AG10803 (cell line): ENCODE measurements at regions not wholly inside any gene's neighbourhood (a gene's known extent, or its start where the extent isn't known, plus 50 kb on each side); places are given as distances from the start of the nearest gene placed in this dataset.
"Not testable (repeated sequence)": the region's sequence is repeated elsewhere in the genome, so short reads cannot be mapped to it uniquely, and the experiment has no call there.

ENCODE experiments used
- DNase-seq: peaks from one replicate; pipeline ENCODE4 v3.0.0; 2010; ENCODE audit warnings: low read depth
- H3K4me3 ChIP-seq: 2 replicates; pipeline ENCODE4 v1.5.1; 2011; ENCODE audit warnings: mild to moderate bottlenecking, low read length, control low read depth
- TF ChIP-seq, protein P1 (sequence below): conservative IDR thresholded peaks from 2 replicates; pipeline ENCODE4 v1.5.1; 2011; ENCODE audit warnings: mild to moderate bottlenecking, low read length, control low read depth, inconsistent platforms

DNA sequence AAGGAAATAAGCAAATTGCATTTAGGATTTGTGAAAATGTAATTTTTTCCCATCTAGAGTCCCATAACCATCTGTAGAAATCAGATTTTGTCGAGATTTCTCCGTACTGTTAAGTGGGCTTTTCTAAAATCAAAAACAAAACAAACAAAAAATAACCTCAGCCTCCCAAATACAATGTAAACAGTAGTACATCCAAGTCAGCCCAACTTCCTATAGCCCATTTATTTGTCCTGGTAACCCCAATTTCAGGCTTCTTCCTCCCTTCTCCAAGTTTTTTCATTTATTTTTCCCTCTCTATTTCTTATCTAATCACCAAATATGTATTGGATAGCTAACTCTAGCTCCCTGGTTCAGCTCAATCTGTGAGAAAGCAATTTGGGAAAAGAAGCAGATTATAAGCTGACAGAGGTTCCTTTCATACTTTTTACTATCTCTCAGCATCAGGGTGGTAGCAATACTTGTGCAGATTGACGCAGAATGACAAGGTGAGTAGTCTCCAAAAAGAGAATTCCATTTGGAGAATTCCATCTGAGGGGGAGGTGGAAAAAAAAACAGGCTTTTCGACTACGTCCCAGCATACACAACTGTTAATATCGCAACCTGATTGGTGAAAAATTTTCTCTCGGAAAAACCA lies 132.6 kb upstream of the BTN3A2 start:
- DNase-seq: no peak
- TF ChIP-seq, protein P1, sequence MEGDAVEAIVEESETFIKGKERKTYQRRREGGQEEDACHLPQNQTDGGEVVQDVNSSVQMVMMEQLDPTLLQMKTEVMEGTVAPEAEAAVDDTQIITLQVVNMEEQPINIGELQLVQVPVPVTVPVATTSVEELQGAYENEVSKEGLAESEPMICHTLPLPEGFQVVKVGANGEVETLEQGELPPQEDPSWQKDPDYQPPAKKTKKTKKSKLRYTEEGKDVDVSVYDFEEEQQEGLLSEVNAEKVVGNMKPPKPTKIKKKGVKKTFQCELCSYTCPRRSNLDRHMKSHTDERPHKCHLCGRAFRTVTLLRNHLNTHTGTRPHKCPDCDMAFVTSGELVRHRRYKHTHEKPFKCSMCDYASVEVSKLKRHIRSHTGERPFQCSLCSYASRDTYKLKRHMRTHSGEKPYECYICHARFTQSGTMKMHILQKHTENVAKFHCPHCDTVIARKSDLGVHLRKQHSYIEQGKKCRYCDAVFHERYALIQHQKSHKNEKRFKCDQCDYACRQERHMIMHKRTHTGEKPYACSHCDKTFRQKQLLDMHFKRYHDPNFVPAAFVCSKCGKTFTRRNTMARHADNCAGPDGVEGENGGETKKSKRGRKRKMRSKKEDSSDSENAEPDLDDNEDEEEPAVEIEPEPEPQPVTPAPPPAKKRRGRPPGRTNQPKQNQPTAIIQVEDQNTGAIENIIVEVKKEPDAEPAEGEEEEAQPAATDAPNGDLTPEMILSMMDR: no peak
- no peak overlapping the region for H3K4me3 ChIP-seq

DNA sequence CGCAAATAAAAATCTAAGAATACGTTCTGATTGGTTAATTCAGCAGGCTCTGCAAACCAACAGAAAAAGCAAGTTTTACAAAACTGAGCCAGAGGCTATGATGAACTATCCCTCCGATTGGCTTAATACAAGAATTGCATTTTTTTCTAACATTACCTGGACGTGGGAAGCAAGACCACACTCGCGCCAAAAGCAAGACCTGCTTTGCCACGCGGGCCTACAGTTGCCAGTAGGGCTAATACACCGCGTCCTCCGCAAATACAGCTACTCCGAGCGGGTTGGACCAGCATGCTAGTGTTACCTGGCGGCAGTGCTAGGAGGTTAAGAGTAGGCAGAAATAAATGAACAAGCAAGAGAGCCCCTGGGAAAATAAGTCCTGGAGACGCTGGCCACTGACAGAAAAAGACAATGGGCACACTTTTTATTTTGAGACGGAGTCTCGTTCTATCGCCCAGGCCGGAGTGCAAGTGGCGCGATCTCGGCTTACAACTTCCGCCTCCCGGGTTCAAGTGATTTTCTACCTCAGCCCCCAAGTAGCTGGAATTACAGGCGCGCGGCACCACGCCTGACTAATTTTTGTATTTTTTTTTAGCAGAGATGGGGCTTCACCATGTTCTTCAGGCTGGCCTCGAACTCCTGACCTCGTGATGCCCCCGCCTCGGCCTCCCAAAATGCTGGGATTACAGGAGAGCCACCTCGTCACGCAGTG lies 131.9 kb upstream of the BTN3A2 start:
- H3K4me3 ChIP-seq: peak overlapping the region; percentile 62
- TF ChIP-seq, protein P1: no peak
- DNase-seq: no peak

- peak; percentile 65 for DNase-seq
- TF ChIP-seq, protein P1: no peak
- peak overlapping the region; percentile 62 for H3K4me3 ChIP-seq
Observed at GRCh38 chr6:26233649-26234420, 131.2 kb upstream of the BTN3A2 start.

- DNase-seq: peak; percentile 72
- H3K4me3 ChIP-seq: peak overlapping the region; percentile 62
- TF ChIP-seq, protein P1: no peak
Observed at GRCh38 chr6:26234421-26235301, 130.3 kb upstream of the BTN3A2 start.

DNA sequence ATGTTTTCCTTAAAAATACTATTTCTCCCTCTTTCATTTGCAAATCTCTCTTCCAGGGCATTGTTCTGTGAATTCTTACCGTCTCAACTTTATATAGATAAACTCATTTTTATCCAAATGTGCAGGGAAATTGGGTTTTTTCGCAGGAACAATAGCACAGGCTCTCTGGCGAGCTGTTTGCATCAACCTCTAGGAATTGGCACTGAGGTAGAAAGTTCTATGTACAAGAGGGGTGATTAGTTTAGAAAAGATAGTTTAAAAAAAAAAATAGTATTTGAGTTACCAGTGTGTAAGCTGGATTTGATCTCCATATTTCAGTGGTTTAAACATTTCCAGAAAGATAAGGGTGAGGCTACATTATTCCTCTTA lies 129.7 kb upstream of the BTN3A2 start:
- DNase-seq: no peak
- peak overlapping the region; percentile 62 for H3K4me3 ChIP-seq
- TF ChIP-seq, protein P1: no peak

DNA sequence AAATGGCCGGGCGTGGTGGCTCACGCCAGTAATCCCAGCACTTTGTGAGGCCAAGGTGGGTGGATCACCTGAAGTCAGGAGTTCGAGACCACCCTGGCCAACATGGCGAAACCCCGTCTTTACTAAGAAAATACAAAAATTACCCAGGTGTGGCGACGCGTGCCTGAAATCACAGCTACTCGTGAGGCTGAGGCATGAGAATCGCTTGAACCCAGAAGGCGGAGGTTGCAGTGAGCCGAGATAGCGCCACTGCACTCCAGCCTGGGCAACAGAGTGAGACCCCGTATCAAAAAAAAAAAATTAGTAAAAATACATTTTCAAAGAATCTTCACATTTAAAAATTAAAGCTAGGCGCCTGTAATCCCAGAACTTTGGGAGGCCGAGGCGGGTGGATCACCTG lies 125.6 kb upstream of the BTN3A2 start:
- H3K4me3 ChIP-seq: not testable (repeated sequence)

More for the DNA sequence above, 125.6 kb upstream of the BTN3A2 start:
- DNase-seq: not testable (repeated sequence)
